Endothelial cell (in vitro differentiated cells): ENCODE measurements at regions not wholly inside any gene's neighbourhood (a gene's known extent, or its start where the extent isn't known, plus 50 kb on each side); places are given as distances from the start of the nearest gene placed in this dataset.

Source experiments
- DNase-seq: peaks from one replicate; pipeline ENCODE4 v3.0.0; 2021; ENCODE audit warnings: low spot score
- H3K27ac Mint-ChIP-seq: one replicate; pipeline ENCODE4 v1.8.0; 2021; ENCODE audit warnings: mixed read lengths, inconsistent platforms; ENCODE audit not compliant: unreplicated experiment
- H3K27me3 Mint-ChIP-seq: one replicate; pipeline ENCODE4 v1.8.0; 2021; ENCODE audit warnings: mild to moderate bottlenecking, moderate library complexity, mixed read lengths, inconsistent platforms; ENCODE audit not compliant: unreplicated experiment
- H3K36me3 Mint-ChIP-seq: one replicate; pipeline ENCODE4 v1.8.0; 2021; ENCODE audit warnings: mild to moderate bottlenecking, low read depth, mixed read lengths, inconsistent platforms; ENCODE audit not compliant: unreplicated experiment
- H3K4me1 Mint-ChIP-seq: one replicate; pipeline ENCODE4 v1.8.0; 2021; ENCODE audit warnings: mild to moderate bottlenecking, mixed read lengths, inconsistent platforms; ENCODE audit not compliant: unreplicated experiment
- H3K4me3 Mint-ChIP-seq: one replicate; pipeline ENCODE4 v1.8.0; 2021; ENCODE audit warnings: mild to moderate bottlenecking, mixed read lengths, inconsistent platforms; ENCODE audit not compliant: unreplicated experiment
- H3K9me3 Mint-ChIP-seq: one replicate; pipeline ENCODE4 v1.8.0; 2021; ENCODE audit warnings: mixed read lengths, inconsistent platforms; ENCODE audit not compliant: unreplicated experiment
- CTCF ChIP-seq: fragments of 200-600 bp; sonication (generic); IDR thresholded peaks from one replicate; pipeline ENCODE4 v1.5.0; 2021; ENCODE audit warnings: antibody characterized with exemption; ENCODE audit not compliant: unreplicated experiment

GRCh38 chr4:158020734-158021346, 152.0 kb downstream of the GASK1B start:
- H3K4me1 Mint-ChIP-seq: peaks cover 12% of the 10 kb centered on the region
- no peak overlapping the region for H3K27ac Mint-ChIP-seq
- no peaks in the 10 kb centered on the region for H3K9me3 Mint-ChIP-seq
- no peak for DNase-seq
- H3K36me3 Mint-ChIP-seq: no peaks in the 10 kb centered on the region
- no peak for TF ChIP-seq CTCF
- H3K4me3 Mint-ChIP-seq: no peak overlapping the region
- H3K27me3 Mint-ChIP-seq: no peaks in the 10 kb centered on the region

GRCh38 chr4:158020176-158020575, 152.6 kb downstream of the GASK1B start:
- DNase-seq: no peak
- H3K27me3 Mint-ChIP-seq: no peaks in the 10 kb centered on the region

GRCh38 chr4:158018831-158019230, 154.0 kb downstream of the GASK1B start:
- no peak overlapping the region for H3K27ac Mint-ChIP-seq
- no peak for TF ChIP-seq CTCF
- peaks cover 12% of the 10 kb centered on the region for H3K4me1 Mint-ChIP-seq
- H3K27me3 Mint-ChIP-seq: no peaks in the 10 kb centered on the region
- H3K4me3 Mint-ChIP-seq: no peak overlapping the region
- H3K36me3 Mint-ChIP-seq: no peaks in the 10 kb centered on the region
- DNase-seq: no peak
- H3K9me3 Mint-ChIP-seq: no peaks in the 10 kb centered on the region

More at GRCh38 chr4:158020176-158020575, 152.6 kb downstream of the GASK1B start:
- Mint-ChIP-seq H3K4me1 (peaks cover 12% of the 10 kb centered on the region), H3K4me3 (no peak overlapping the region), H3K9me3 (no peaks in the 10 kb centered on the region), H3K36me3 (no peaks in the 10 kb centered on the region), H3K27ac (peak overlapping the region; percentile 49)
- TF ChIP-seq CTCF: no peak

GRCh38 chr4:158018221-158018830, 154.5 kb downstream of the GASK1B start:
- H3K27me3 Mint-ChIP-seq: no peaks in the 10 kb centered on the region
- H3K9me3 Mint-ChIP-seq: no peaks in the 10 kb centered on the region
- no peak overlapping the region for H3K4me3 Mint-ChIP-seq
- peak overlapping the region; percentile 10 for H3K27ac Mint-ChIP-seq
- DNase-seq: no peak
- TF ChIP-seq CTCF: no peak
- no peaks in the 10 kb centered on the region for H3K36me3 Mint-ChIP-seq
- peaks cover 13% of the 10 kb centered on the region for H3K4me1 Mint-ChIP-seq

- no peaks in the 10 kb centered on the region for H3K36me3 Mint-ChIP-seq
- H3K9me3 Mint-ChIP-seq: no peaks in the 10 kb centered on the region
- TF ChIP-seq CTCF: no peak
- H3K27ac Mint-ChIP-seq: no peak overlapping the region
- no peaks in the 10 kb centered on the region for H3K27me3 Mint-ChIP-seq
- no peak for DNase-seq
- peaks cover 15% of the 10 kb centered on the region for H3K4me1 Mint-ChIP-seq
- H3K4me3 Mint-ChIP-seq: no peak overlapping the region
These were observed 156.3 kb downstream of the GASK1B start for GRCh38 chr4:158016511-158016910.
